D341Med (cell line): ENCODE measurements at regions not wholly inside any gene's neighbourhood (a gene's known extent, or its start where the extent isn't known, plus 50 kb on each side); places are given as distances from the start of the nearest gene placed in this dataset.

ENCODE experiments used
- DNase-seq: peaks from one replicate; pipeline ENCODE4 v3.0.0; 2012; ENCODE audit warnings: low spot score

DNA sequence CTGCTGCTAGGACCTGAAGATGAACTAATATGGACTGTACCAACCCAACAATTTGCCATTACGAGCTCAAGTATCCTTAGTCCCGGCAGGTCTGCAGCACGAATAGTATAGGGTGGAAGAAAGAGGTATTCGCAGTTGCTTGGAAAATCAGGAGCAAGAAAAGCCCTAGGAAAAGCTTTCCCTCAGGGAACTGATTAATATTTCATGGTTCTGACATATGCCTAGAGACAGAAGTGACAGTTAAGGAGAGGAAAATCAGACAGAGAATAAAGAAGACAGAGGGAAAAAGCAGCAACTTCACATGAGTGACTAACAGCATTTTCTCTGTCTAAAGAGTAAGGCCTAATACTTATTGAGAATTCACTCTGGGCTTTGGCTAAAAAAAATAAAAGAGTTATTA is 602.9 kb upstream of the ATP2B1 start:
- DNase-seq = peak; percentile 17

DNA sequence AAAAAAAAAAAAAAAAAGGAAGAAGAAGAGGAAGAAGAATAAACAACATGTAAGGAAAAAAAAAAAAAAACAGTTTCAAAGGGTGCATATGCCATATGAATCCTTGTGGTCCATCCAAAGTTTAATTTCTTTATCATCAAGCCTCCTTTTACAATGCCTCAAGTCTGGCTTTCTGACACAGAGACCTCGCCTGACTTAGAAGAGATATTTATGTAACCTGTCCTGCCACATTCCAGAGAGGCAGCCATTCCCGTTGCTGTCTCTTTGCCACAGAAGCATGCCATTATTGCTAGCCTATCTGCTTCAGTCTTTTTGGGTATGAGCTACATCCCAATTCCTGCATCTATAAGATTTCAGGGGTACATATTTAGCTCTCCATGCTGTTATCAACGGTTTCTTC is 596.7 kb upstream of the ATP2B1 start:
- no peak for DNase-seq

DNA sequence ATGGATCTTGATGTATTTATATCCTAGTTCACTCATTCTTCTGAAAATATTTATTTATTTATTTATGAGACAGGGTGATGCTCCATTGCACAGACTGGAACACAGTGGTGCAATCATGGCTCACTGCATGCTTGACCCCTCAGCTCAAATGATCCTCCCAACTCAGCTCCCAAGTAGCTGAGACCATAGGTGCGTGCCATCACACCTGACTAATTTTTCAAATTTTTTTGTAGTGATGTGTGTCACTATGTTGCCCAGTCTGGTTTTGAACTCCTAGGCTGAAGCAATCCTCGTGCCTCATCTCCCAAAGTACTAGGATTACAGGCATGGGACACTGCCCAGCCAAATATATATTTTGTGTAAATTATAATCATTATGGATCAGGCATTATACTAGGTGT is 595.6 kb upstream of the ATP2B1 start:
- no peak for DNase-seq

DNA sequence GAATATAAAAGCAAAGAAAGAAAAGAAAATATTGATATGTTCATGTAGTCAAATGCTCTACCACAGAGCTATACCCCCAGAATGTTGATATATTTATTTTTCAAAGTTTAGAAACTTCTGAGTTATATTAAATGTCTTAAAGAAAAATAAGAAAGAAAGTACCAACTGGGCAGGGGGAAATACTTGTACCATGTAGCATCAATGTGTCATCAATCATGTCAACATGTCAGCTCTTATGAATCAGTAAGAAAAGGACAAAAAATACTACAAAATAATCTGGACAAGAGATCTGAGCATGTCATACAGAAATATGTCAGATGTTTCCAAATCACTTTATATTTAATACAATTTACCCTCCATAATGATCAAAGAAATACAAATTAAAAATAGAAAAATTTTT is 595.1 kb upstream of the ATP2B1 start:
- no peak for DNase-seq

DNA sequence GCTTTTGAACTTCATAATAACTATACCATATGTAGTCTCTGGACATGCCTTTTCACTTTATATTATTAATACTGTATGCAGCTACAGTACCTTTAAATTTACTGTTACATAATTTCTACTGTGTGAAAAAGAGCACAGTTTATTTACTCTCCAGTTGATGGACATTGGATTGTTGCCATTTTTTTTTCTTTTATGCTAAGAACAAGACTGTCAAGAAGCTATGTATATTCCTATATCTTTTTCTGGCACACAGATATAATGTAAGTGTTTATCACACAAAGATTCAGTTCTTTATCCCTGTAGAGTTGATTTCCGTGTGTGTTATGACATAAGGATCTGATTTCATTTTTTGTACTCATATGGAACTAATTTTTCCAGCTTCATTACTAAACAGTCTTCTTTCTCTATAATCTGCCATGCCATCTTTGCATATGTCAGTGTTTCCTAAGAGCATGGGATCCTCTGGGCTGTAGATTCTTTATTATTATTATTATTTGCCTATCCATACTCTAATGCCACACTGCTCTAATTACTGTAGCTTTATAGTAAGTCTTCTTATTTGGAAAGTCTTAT is 593.0 kb upstream of the ATP2B1 start:
- DNase-seq = no peak

DNA sequence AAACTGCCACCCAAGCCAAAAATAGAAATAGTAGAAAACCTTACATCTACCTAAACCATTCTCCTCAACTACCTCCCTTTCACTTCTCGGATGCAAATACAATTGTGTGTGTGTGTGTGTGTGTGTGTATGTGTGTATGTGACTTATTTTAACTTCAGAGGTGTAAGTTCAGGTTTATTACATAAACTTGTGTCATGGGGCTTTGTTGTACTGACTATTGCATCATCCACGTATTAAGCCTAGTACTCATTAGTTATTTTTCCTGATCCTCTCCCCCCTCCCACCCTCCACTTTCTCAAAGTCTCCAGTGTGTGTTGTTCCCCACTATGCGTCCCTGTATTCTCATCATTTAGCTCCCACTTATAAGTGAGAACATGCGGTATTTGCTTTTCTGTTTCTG is 592.5 kb upstream of the ATP2B1 start:
- DNase-seq = no peak

DNA sequence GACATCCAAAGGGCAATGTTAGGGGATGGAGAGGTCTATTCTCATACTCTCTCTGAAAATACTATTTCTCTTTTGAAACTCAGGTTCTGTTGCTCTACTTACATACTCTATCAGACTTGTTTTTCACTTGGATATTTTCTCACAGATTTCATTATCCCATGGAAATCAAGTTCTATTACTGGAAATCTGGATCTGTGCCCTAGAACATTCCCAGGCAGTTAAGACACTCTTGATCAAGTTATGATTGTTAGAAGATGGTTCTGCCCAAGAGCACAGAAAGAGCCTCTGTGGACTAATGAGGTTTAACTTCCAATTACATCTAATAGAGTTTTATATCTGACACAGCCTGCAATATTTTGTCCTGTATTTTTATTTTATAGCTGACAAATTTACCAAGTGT is 591.0 kb upstream of the ATP2B1 start:
- DNase-seq = no peak

DNA sequence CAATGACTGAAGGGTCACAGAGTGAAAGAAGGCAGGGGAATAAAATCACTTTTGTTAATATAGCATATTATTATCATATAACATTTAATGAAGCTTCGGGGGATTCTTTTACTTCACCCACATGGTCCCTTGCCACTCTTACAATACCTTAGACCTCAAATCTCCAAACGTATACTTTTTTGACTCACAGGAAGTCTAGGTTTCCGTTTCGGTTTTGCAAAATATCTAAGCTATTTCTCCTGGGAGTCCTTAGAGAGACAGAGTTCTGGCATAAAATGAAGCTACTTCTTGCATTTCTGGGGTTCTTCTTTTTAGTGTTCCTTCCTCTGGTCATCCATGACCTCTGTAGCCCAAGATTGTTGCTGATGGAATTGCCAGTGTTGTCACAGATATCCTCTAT is 590.5 kb upstream of the ATP2B1 start:
- DNase-seq = no peak

DNA sequence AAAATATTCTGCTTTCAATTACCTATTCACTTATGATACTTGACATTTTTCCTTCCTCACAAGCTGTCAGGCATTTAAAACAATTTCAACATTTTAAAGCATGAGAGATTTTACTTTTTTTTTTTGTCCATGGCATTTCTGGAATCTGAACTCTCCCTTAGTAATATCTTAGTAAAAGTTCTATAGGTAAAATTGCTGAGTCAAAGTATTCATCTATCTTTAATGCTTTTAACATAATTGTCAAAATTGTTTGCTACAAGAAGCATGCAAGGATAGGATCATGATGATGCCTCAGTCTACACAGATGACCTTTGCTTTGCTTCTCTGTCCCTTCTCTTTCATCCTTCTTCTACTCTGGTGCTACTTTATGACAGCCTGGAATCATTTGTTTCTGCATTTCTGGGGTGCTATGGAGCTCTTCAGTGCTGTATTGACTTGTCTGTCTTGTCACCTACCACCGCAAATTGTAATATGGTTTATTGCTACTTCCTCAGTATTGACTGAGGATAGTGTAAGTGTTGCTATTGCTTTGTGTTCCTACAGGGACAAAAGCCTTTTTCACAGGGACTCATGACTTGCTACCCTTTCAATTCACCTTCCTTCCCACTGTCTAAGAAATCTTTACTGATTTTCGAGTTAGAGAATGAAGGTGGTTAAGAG is 589.8 kb upstream of the ATP2B1 start:
- no peak for DNase-seq

DNA sequence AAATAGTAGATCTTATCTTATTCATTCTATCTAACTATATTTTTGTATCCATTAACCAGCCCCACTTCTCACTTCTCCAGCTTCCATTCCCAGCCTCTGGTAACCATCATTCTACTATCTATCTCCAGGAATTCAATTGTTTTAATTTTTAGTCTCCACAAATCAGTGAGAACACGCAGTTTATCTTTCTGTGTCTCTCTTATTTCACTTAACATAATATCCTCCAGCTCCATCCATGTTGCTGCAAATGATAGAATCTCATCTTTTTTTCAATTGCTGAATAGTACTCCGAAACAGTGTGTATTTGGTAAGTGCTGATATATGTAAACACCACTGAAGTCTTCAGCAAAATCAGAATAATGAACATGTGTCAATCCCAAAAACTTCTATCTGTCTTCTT is 587.2 kb upstream of the ATP2B1 start:
- DNase-seq = no peak

DNA sequence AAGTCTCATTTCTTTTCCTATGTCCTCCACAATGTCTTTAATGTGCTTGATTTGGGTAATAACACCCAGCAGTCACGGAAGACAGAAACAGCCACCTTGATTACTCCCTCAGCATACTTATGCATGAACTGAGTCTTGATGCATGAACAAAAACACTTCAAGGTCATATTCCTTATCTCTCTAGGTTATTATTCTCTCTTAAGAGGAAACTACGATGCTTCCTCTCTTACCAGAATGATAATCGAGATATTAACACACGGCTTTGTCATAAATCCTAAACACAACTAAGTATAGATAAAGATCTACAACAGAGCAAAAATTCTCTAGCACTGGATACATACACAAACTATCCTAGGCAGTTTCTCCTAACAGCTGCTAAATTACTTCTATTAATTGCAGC is 583.5 kb upstream of the ATP2B1 start:
- no peak for DNase-seq

DNA sequence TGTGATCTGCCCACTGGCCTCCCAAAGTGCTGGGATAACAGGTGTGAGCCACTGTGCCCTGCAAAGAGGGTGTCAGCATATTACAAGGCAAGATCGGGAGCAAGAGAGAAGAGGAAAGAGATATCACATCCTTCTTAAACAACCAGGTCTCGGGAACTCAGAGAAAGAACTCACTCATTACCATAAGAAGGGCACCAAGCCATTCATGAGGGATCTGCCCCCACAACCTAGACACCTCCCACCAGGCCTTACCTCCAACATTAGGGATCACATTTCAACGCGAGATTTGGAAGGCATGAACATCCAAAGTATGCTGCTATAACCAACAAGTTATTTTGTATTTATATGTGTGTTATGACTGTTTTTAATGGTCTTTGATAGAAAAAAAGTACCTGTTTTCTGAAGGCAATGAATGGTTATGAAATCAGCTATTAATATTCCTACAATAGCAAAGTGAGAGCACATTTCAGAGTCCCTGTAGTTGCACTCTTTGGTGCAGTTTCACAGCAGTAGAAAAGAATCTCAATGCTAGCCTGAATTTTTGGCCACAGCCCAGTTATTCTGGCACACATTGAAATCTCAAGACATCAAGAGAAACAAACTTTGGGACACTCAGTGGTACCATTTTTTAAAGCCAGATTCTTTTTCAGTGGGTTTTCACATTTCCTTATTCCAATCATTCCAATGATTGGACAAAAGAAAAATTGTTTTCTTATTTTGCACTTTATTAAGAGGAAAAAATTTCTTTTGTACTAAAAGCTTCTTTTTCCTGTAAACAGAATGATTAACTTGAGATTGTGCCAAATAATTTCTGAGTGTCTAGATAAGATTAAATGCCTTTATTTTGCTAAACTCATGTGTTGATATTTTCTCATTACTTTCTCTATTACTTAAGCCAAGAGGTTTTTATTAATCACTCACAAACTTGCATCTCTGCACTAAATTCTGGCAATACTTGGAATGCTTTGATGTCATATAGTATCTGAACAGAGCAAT is 582.6 kb upstream of the ATP2B1 start:
- DNase-seq = no peak

DNA sequence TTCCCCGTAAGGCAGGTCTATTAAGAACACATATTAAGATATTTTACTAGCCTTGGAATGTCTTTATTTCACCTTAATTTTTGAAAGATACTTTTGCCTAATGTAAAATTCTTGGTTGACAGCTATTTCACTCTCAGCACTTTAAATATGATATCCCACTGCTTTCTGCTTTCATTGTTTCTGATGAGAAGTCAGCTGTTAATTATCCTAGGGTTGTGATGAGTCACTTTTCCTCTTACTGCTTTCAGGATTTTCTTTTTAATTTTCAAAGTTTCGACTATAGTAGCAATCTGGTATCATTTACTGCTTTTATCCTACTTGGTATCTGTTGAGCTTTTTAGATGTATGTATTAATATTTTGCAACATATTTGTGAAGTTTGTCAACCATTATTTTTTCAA is 578.9 kb upstream of the ATP2B1 start:
- no peak for DNase-seq

DNA sequence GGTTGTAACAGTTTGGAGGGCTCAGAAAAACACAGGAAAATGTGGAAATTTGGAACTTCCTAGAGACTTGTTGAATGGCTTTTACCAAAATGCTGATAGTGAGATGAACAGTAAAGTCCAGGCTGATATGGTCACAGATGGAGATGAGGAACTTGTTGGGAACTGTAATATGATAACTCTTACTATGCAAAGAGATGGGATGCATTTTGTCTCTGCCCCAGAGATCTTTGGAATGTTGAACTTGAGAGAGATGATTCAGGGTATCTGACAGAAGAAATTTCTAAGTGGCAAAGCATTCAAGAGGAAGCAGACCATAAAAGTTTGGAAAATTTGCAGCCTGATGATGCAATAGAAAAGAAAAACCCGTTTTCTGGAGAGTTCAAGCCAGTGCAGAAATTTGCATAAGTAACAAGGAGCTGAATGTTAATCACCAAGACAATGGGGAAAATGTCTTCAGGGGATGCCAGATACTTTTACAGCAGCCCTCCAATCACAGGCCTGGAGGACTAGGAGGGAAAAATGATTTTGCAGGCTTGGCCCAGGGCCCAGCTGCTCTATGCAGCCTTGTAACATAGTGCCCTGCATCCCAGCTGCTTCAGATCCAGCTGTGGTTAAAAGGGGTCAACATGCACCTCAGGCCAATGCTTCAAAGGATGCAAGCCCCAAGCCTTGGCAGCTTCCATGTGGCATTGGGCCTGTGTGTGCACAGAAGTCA is 572.7 kb upstream of the ATP2B1 start:
- DNase-seq = no peak

DNA sequence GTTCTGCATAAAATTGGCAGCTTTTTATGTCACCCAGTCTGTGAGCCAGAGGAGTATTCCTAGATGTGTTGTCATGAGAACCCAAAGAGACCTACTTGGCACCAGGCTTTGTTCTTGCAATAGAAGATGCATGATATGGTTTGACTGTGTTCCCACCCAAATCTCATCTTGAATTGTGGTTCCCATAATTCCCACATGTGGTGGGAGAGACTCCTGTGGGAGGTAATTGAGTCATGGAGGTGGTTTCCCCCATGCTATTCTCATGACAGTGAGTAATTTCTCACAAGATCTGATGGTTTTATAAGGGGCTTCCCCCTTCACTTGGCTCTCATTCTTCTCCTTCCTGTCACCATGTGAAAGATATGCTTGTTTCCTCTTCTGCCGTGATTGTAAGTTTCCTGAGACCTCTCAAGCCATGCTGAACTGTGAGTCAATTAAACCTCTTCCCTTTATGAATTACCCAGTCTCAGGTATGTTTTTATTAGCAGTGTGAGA is 572.0 kb upstream of the ATP2B1 start:
- no peak for DNase-seq

DNA sequence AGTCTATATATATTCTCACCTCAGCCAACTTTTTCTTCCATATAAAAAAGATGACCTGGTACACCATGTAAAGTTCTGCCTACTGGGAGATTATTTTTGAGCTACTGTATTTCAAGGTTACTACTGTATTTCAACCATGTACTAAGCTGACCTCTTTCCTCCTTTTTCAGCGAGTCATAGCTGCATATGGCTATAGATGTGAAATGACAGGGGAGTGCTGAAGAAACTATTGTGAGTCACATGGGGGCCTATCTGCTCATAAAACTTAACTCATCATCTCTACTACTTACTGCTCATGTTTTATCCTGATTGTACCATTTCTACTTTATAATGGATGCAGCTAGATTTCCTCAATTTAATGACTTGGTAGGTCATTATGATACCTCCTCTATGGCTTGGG is 571.4 kb upstream of the ATP2B1 start:
- no peak for DNase-seq

DNA sequence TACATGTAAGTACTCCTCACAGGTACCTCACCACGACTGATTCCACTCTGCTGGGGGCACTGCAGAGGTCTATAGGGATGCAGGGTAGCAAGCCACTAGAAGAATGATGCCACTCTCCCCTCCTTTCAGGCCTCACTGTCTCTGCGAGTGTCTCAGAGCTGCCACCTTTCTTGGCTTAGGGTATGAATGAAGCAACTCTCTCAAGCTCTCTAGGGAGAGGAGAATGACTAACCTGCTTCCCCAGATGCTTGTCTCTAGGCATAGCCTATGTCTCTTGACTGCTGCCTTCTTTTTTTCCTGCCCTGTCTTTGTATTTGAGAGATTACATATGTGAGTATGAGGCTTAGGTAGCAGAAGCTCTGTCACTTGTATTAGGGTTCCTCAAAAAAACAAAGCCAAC is 566.5 kb upstream of the ATP2B1 start:
- no peak for DNase-seq

DNA sequence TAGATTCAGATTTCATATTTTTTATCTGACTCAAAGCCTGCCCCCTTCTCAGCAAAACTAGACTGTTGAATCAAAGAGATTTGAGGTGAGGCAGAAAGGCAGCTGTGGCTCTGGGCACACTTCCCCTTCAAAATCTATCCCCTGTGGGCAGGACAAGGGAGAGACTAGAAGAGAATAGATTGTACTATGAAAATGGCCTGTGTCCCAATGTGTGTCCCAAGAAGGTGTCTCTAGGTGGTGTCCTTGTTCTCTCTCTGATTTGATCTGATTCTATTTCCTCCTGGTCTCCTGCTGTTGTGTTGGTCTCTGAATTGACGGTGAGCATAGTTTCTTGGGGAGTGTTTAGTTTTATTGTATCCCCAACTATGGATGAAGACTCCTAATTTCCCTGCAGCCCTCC is 565.8 kb upstream of the ATP2B1 start:
- DNase-seq = no peak

DNA sequence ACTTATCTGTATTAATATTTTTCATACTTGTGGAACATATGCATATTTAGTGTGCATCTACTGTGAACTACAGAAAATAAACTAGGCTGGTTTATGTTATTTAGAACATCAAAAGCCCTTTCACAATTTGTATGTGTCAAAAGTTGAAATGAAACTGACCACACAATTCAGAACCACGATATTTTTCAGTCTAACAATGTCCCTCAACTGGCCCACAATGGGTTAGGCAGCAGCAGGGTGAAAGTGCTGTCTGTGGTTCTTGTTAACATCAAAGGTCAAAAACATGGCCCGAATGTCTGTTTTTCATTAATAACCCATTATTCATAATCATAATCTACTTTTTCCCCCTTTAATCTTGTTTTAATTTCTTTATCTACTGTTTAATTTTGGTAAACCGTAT is 559.9 kb upstream of the ATP2B1 start:
- DNase-seq = no peak

DNA sequence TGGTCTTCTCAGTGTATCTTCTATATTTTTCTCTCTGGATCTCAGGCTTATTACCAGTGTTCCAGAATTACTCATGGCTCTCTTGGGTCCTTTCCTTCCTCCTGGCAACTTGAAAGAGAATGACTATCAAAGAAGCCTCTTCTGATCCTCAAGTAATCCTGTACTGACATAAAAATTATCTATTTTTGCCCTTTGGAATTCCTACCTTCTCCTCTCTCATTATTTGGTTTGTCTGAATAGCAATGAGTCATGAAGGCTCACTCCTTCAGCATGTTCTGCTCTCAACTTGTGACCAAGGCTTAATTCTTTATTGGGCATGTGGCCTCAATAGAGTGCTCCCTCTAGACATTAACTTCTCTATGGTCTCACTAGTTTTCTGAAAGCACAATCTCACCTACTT is 553.6 kb upstream of the ATP2B1 start:
- DNase-seq = no peak

DNA sequence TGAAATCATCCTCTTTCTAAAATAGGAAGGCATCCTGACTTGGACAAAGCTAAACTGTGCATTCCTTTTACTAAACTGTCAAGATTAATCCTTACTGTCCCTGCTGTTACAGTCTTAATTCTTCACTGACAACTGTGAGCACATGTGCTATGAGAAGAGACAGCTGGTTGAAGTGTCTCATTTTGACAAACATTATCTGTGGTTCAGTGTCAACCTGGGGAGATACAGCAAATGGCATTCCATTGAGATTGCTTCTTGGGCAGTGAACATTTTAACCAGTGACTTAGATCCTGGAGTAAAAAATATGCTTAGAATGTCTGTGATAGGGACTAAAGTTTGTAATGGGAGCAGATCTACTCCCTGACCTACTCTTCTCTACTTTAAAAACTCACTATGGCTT is 552.6 kb upstream of the ATP2B1 start:
- DNase-seq = peak; percentile 29

DNA sequence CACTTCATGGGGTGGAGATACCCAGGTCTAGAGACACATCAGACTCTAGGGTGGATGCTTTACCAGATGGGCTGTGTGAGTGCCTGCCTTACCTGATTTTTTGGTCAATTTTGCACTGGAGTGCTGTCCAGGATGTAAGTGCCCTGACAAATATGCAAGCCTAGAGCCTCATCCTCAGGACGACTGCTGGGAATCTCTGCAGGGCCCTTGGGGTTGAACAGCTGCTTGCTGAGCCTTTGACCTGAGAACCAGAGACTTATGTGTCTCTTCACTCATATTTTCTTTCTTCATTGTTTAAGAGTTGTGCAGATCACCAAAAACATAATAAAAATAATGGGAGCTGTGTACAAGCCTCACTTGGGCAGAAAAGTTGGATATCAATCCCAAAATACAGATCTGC is 551.5 kb upstream of the ATP2B1 start:
- DNase-seq = no peak
